Mesendoderm (in vitro differentiated cells): ENCODE measurements at regions not wholly inside any gene's neighbourhood (a gene's known extent, or its start where the extent isn't known, plus 50 kb on each side); places are given as distances from the start of the nearest gene placed in this dataset.

Experiments used
- DNase-seq: peaks from one replicate; pipeline ENCODE4 v3.0.0; 2013
- H2AK5ac ChIP-seq: 2 replicates; pipeline ENCODE4 v1.6.1; 2013; ENCODE audit warnings: low read length, inconsistent platforms
- H2BK120ac ChIP-seq: 2 replicates; pipeline ENCODE4 v1.6.1; 2013; ENCODE audit warnings: low read depth, mild to moderate bottlenecking, low read length, moderate library complexity, mixed read lengths
- H2BK15ac ChIP-seq: replicated peaks from 2 replicates; pipeline ENCODE4 v1.6.1; 2013; ENCODE audit warnings: low read depth, mild to moderate bottlenecking, moderate library complexity
- H2BK5ac ChIP-seq: 2 replicates; pipeline ENCODE4 v1.6.1; 2013; ENCODE audit warnings: low read length, inconsistent platforms
- H3K18ac ChIP-seq: 2 replicates; pipeline ENCODE4 v1.6.1; 2013; ENCODE audit warnings: mild to moderate bottlenecking, low read length, mixed read lengths
- H3K23ac ChIP-seq: one replicate; pipeline ENCODE4 v1.6.1; 2013; ENCODE audit warnings: low read length
- H3K27ac ChIP-seq: 2 replicates; pipeline ENCODE4 v1.5.1; 2013; ENCODE audit warnings: low read depth, mild to moderate bottlenecking, inconsistent platforms, low read length, moderate library complexity
- H3K27me3 ChIP-seq: 2 replicates; pipeline ENCODE4 v1.6.1; 2013; ENCODE audit warnings: low read length, control low read depth, mild to moderate bottlenecking, inconsistent platforms; ENCODE audit not compliant: insufficient read depth, poor library complexity
- H3K36me3 ChIP-seq: 2 replicates; pipeline ENCODE4 v1.6.1; 2013; ENCODE audit warnings: low read length, inconsistent platforms; ENCODE audit not compliant: control insufficient read depth, insufficient read depth
- H3K4ac ChIP-seq: one replicate; pipeline ENCODE4 v1.6.1; 2013; ENCODE audit warnings: low read depth, mild to moderate bottlenecking, low read length, moderate library complexity
- H3K4me1 ChIP-seq: 2 replicates; pipeline ENCODE4 v1.6.1; 2013; ENCODE audit warnings: low read depth, low read length, inconsistent platforms; ENCODE audit not compliant: control insufficient read depth
- H3K4me2 ChIP-seq: 2 replicates; pipeline ENCODE4 v1.6.1; 2013; ENCODE audit warnings: low read length
- H3K4me3 ChIP-seq: 2 replicates; pipeline ENCODE4 v1.5.1; 2013; ENCODE audit warnings: mild to moderate bottlenecking, low read length
- H3K56ac ChIP-seq: one replicate; pipeline ENCODE4 v1.6.1; 2013; ENCODE audit warnings: low read length
- H3K79me1 ChIP-seq: 2 replicates; pipeline ENCODE4 v1.6.1; 2013; ENCODE audit warnings: low read length, inconsistent platforms
- H3K79me2 ChIP-seq: 2 replicates; pipeline ENCODE4 v1.6.1; 2013; ENCODE audit warnings: mild to moderate bottlenecking, low read length; ENCODE audit not compliant: control insufficient read depth, insufficient read depth
- H3K9ac ChIP-seq: 2 replicates; pipeline ENCODE4 v1.6.1; 2013; ENCODE audit warnings: low read length, inconsistent platforms
- H4K5ac ChIP-seq: one replicate; pipeline ENCODE4 v1.6.1; 2013; ENCODE audit warnings: low read length
- H4K8ac ChIP-seq: one replicate; pipeline ENCODE4 v1.6.1; 2013; ENCODE audit warnings: low read depth, mild to moderate bottlenecking, control low read depth, low read length, moderate library complexity
- WGBS: extraction: QIAGEN DNeasy Blood & Tissue Kit; methylation state at CpG from one replicate; pipeline ENCODE4 v1.1.7; 2013; ENCODE audit warnings: low lambda C conversion rate, missing lambda C conversion rate; ENCODE audit not compliant: insufficient coverage; ENCODE audit errors: extremely low coverage; 5-methylcytosine and 5-hydroxymethylcytosine counted together

- WGBS, result no CpG with 5 or more reads among the region's 1 CpG
- Histone ChIP-seq H2BK120ac (no peak overlapping the region), H2BK15ac (no peak overlapping the region), H3K27me3 (no peaks in the 10 kb centered on the region), H3K4me3 (no peak overlapping the region), H4K8ac (no peak overlapping the region), H4K5ac (no peak overlapping the region), H3K4me1 (peaks cover 17% of the 10 kb centered on the region), H3K23ac (no peak overlapping the region), H2BK5ac (no peak overlapping the region), H3K4me2 (no peak overlapping the region), H3K27ac (no peak overlapping the region), H3K79me2 (no peaks in the 10 kb centered on the region), H2AK5ac (no peak overlapping the region), H3K18ac (no peak overlapping the region), H3K36me3 (no peaks in the 10 kb centered on the region), H3K4ac (no peak overlapping the region), H3K56ac (no peak overlapping the region), H3K9ac (no peak overlapping the region), H3K79me1 (no peaks in the 10 kb centered on the region)
- DNase-seq, result no peak
Observed at GRCh38 chr7:33766405-33766804, 138.9 kb upstream of the BMPER start.

GRCh38 chr7:33769930-33770329, 135.4 kb upstream of the BMPER start:
- Histone ChIP-seq H3K4me1 (peaks cover 3% of the 10 kb centered on the region), H4K5ac (no peak overlapping the region), H3K9ac (no peak overlapping the region), H2BK15ac (no peak overlapping the region), H3K27me3 (no peaks in the 10 kb centered on the region), H3K4me3 (no peak overlapping the region), H3K18ac (no peak overlapping the region), H3K56ac (no peak overlapping the region), H3K79me2 (no peaks in the 10 kb centered on the region), H3K4ac (no peak overlapping the region), H2BK5ac (no peak overlapping the region), H3K27ac (no peak overlapping the region), H2AK5ac (no peak overlapping the region), H4K8ac (no peak overlapping the region), H3K23ac (peak overlapping the region; percentile 12), H3K36me3 (no peaks in the 10 kb centered on the region), H3K4me2 (no peak overlapping the region), H3K79me1 (no peaks in the 10 kb centered on the region), H2BK120ac (no peak overlapping the region)
- DNase-seq, result no peak
- no CpG with 5 or more reads among the region's 1 CpG for WGBS

GRCh38 chr7:33770576-33770975, 134.8 kb upstream of the BMPER start:
- no peak overlapping the region for H3K23ac ChIP-seq
- H3K36me3 ChIP-seq, result no peaks in the 10 kb centered on the region
- H3K4me1 ChIP-seq, result peaks cover 1% of the 10 kb centered on the region
- H3K27ac ChIP-seq, result no peak overlapping the region
- DNase-seq, result no peak
- no peak overlapping the region for H4K8ac ChIP-seq
- WGBS, result no CpG with 5 or more reads among the region's 4 CpGs
- no peak overlapping the region for H2BK120ac ChIP-seq
- H3K18ac ChIP-seq, result no peak overlapping the region
- H3K56ac ChIP-seq, result no peak overlapping the region
- no peak overlapping the region for H3K9ac ChIP-seq
- no peak overlapping the region for H4K5ac ChIP-seq
- no peak overlapping the region for H3K4me2 ChIP-seq
- H3K79me1 ChIP-seq, result no peaks in the 10 kb centered on the region
- no peaks in the 10 kb centered on the region for H3K79me2 ChIP-seq
- H3K27me3 ChIP-seq, result no peaks in the 10 kb centered on the region
- H2BK5ac ChIP-seq, result no peak overlapping the region
- H3K4me3 ChIP-seq, result no peak overlapping the region
- no peak overlapping the region for H2BK15ac ChIP-seq
- H3K4ac ChIP-seq, result no peak overlapping the region
- H2AK5ac ChIP-seq, result no peak overlapping the region

- no peak overlapping the region for H3K18ac ChIP-seq
- no peaks in the 10 kb centered on the region for H3K27me3 ChIP-seq
- H3K4ac ChIP-seq, result no peak overlapping the region
- DNase-seq, result no peak
- H3K79me2 ChIP-seq, result no peaks in the 10 kb centered on the region
- H2BK15ac ChIP-seq, result no peak overlapping the region
- H3K27ac ChIP-seq, result no peak overlapping the region
- H2BK120ac ChIP-seq, result no peak overlapping the region
- no peak overlapping the region for H2BK5ac ChIP-seq
- H3K4me3 ChIP-seq, result no peak overlapping the region
- H2AK5ac ChIP-seq, result no peak overlapping the region
- H3K79me1 ChIP-seq, result no peaks in the 10 kb centered on the region
- H3K56ac ChIP-seq, result no peak overlapping the region
- H3K4me1 ChIP-seq, result no peaks in the 10 kb centered on the region
- WGBS, result no CpG with 5 or more reads among the region's 3 CpGs
- no peak overlapping the region for H4K5ac ChIP-seq
- no peak overlapping the region for H3K9ac ChIP-seq
- H3K4me2 ChIP-seq, result no peak overlapping the region
- H4K8ac ChIP-seq, result no peak overlapping the region
- H3K36me3 ChIP-seq, result no peaks in the 10 kb centered on the region
- no peak overlapping the region for H3K23ac ChIP-seq
Observed at GRCh38 chr7:33771422-33771821, 133.9 kb upstream of the BMPER start.

GRCh38 chr7:33773053-33773452, 132.3 kb upstream of the BMPER start:
- Histone ChIP-seq H2BK120ac (no peak overlapping the region), H3K27ac (no peak overlapping the region), H3K79me1 (no peaks in the 10 kb centered on the region), H3K18ac (no peak overlapping the region), H4K8ac (no peak overlapping the region), H3K4me1 (no peaks in the 10 kb centered on the region), H3K56ac (no peak overlapping the region), H3K4me3 (no peak overlapping the region), H3K4ac (no peak overlapping the region), H3K9ac (no peak overlapping the region), H3K4me2 (no peak overlapping the region), H3K27me3 (no peaks in the 10 kb centered on the region), H3K23ac (no peak overlapping the region), H3K36me3 (no peaks in the 10 kb centered on the region), H2BK15ac (no peak overlapping the region), H2AK5ac (no peak overlapping the region), H3K79me2 (no peaks in the 10 kb centered on the region), H4K5ac (no peak overlapping the region), H2BK5ac (no peak overlapping the region)
- DNase-seq, result no peak

GRCh38 chr7:33774762-33775523, 130.4 kb upstream of the BMPER start:
- Histone ChIP-seq H3K4ac (no peak overlapping the region), H3K4me1 (peaks cover 3% of the 10 kb centered on the region), H3K4me2 (no peak overlapping the region), H4K8ac (no peak overlapping the region), H3K27me3 (no peaks in the 10 kb centered on the region), H3K79me2 (no peaks in the 10 kb centered on the region), H3K18ac (no peak overlapping the region), H3K56ac (no peak overlapping the region), H3K9ac (no peak overlapping the region), H3K79me1 (no peaks in the 10 kb centered on the region), H2BK120ac (no peak overlapping the region), H4K5ac (no peak overlapping the region), H3K4me3 (no peak overlapping the region), H3K27ac (no peak overlapping the region), H2AK5ac (no peak overlapping the region), H2BK15ac (no peak overlapping the region), H3K36me3 (no peaks in the 10 kb centered on the region), H2BK5ac (no peak overlapping the region), H3K23ac (no peak overlapping the region)
- WGBS, result no CpG with 5 or more reads among the region's 6 CpGs
- DNase-seq, result no peak
